HG03520 (cell line): ENCODE measurements at regions not wholly inside any gene's neighbourhood (a gene's known extent, or its start where the extent isn't known, plus 50 kb on each side); places are given as distances from the start of the nearest gene placed in this dataset.
A peak's percentile ranks its signal among the peaks of the same experiment; 100 is the strongest.

Source experiments
- ATAC-seq: cut with Tn5 transposase; IDR thresholded peaks from one replicate; pipeline ENCODE4 v1.9.1; 2021; ENCODE audit warnings: mild to moderate bottlenecking, moderate library complexity; ENCODE audit not compliant: unreplicated experiment

DNA sequence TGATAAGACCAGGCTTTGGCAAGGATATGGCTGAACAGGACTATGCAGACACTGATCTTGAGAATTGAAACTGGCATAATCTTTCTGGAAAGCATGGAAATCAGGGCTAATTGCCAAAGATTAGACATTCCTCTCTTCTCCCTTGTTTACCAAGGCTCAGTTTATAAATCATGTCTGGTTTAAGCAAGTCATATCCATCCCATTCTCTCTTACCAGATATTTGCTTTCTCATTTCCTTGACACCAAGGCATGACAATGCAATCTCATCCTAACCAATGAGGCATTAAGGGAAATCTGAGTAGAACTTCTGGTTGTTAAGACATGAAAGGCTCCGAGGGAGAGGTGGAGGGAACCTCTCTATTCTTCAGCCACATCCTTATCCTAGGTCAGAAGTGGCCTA lies 110.3 kb upstream of the CEP85L start:
- ATAC-seq = no peak

DNA sequence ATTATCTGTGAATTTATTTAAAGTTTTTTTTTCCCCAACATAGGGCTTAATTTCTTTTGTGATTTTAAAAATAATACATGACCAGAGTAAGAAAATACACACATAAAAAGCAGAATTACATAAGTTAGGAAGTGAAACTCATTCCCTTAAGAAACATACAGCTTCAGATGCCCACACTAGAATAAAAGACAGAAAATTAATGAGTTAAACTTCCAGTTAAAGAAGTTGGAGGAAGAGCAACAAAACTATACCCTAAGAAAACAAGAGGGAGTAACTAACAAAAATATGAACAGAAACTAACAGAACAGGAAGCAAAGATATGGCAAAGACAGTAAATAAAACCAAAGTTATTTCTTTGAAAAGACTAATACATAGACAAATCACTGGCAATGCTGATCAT lies 107.6 kb upstream of the CEP85L start:
- no peak for ATAC-seq

- no peak for ATAC-seq
These were observed 104.7 kb upstream of the CEP85L start for GRCh38 chr6:118755941-118756646.

DNA sequence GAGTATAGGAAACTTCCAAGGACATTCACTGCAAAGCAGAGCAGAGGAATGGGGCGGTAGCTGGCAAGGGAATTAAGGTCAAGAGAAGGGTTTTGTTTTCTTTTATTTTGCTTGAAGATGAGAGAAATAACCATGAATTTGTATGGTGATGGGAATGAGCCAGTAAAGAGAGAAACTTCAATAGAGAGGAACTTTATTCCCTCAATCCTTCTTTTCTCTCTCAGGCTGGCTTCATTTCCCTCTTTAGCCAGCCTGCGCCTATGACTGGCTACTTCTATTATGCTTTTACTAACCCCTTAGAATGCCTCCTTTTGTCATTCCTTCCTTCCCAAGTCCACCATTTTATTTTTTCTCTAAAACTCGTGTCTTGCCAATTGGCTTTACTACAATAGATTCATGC lies 101.4 kb upstream of the CEP85L start:
- no peak for ATAC-seq

DNA sequence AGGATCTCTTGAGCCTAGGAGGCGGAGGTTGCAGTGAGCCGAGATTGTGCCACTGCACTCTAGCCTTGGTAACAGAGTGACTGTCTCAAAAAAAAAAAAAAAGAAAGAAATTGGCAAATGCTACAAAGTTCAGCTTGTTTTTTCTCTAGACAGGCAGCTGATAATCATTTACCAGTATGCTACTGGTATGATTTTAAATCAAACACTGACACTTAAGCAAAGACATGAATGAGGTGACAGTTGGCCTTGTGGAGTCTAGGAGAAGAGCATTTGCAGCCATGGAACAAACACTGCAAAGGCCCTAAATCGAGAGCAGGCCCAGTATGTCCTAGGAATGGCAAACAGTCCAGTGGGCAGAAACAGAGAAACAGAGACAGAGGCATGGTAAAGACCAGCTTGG lies 99.7 kb upstream of the CEP85L start:
- ATAC-seq = no peak

DNA sequence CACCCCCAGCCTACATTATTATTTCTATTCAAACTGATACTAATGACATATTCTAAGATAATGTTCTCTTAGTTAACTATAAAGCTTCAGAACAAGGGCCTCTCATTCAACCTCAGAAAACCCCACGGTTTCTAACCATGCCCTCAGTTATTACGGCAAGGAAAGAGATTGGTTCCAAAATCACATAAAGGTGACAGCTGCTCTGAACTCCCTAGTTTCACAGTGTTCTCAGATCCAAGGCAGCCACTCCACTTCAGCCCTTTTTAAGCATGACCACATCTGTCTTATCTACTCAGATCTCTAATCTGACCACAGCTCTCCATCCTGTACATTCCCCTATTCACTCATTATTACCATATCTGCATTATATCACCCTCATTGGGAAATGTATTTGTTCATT lies 98.8 kb upstream of the CEP85L start:
- ATAC-seq = no peak

GRCh38 chr6:118748311-118749062 lies 97.1 kb upstream of the CEP85L start:
- ATAC-seq = no peak

DNA sequence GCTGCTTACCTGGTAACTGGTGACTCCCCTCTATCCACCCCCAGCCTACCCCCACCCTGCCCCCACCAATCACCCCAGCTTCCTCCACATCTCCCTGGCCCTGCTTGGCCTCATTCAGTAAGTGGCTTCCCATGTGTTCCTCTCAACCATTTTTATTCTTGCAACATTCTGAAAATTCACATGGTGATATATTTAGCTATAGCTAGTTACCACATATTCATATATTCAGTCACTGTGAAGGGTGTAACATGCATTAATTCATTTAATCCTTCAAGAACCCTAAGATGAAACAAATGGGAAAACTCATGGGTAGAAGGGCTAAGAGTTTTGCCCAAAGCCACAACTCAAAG lies 95.4 kb upstream of the CEP85L start:
- no peak for ATAC-seq

DNA sequence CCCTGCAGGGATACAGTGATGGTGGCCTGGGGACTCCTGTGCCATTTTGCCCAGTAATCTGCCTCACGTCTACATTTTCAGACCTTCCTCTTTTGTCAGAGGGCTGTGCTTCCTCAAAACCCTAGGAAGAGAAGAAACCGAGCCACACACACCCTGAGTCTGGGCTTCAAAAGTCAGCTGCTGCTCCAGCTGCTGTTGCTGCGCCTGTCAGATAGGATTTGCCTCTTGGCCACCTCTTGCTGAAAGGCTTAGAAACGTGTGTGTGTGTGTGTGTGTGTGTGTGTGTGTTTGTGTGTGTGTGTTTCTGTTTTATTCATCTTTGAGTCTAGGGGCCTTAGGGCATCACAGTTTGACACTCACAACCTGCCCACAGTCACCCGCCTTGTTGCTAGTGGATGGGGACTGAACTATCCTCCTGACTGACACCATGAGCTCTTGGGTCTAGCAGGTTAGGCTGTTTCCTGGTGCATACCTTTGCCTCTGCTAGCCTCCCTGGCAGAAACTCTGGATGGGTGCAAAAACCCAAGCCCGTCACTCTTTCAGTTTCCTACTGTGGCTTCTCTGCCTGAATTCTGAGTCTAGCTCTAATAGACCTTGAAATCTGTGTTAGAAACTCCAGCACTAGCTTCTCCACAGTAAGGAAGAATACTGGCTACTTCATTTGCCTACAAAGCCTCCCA lies 94.9 kb upstream of the CEP85L start:
- no peak for ATAC-seq

DNA sequence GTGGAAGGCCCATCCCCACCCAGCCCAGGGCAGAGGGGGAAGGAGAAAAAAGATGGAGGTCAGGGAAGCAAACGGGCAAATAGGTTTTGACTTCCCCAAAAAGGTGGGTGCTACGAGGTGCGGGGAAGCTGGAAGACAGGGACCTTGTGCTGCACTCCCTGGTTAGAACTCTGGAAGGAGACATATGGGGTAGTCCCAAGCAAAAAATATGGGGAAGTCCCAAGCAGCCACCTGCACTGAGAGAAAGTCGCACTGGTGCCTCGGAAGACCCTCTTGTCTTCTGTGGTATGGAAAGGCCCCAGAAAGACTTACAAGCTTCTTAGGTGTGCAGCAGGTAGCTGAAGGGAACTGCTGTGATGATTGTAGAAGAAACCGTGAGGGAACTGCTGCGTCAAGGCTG lies 93.8 kb upstream of the CEP85L start:
- no peak for ATAC-seq

GRCh38 chr6:118744261-118744941 lies 93.0 kb upstream of the CEP85L start:
- ATAC-seq = no peak

GRCh38 chr6:118743746-118744145 lies 92.4 kb upstream of the CEP85L start:
- no peak for ATAC-seq

DNA sequence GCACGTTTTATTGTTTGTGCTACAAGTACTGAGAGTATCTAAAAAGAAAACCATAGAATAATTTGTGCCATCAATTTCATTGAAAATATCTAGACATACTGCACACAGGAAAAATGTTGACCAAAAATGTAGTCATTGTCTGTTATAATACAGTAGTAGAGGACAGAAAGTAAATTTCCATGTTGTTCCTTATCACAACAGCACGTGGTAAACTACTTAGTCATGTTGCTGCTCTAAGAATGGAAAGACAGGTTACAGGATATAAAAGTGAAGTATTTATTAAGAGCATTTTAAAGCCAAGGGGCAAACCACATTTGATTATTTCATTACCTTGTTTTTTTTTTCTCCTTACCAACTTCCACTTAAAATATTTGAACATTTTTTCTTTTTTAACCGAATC lies 89.0 kb upstream of the CEP85L start:
- no peak for ATAC-seq

- no peak for ATAC-seq
These were observed 88.4 kb upstream of the CEP85L start for GRCh38 chr6:118739696-118740353.

GRCh38 chr6:118736440-118736839 lies 85.0 kb upstream of the CEP85L start:
- no peak for ATAC-seq

DNA sequence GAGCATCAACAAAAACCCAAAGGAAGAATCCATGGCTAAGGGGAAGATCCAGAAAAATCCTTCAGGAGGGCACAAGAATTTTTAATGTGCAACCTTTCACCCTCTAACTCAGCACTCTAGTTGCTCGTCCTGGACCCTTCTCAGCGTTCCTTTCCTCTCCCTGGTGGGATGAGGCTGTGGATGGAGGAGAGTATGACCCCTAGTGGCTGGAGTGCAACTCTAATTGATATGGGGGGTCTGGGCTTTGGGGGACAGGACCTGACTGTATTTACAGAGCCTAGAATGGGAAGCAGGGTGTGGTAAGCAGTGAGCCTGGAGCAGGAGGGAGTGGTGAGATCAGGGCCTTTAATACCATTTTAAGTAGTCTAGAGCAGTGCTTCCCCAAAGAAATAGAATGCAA lies 83.9 kb upstream of the CEP85L start:
- no peak for ATAC-seq

DNA sequence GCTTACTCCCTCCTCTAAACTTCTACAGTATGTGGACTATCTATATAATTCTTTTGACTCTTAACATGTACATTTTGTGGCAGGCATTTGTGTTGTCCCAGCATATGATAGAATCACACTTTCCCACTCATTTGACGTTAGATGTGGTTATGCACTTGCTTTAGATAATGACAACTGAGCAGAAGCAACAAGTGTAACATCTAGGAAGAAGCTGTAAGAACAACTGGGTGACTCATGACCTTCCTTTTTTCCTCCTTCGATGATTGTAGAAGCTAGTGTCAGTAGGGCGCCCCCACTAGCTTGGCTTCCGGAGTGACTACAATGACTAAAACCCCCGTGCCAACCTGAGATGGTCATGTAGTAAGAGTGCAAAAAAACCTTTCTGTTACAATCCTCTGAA lies 74.6 kb upstream of the CEP85L start:
- no peak for ATAC-seq

DNA sequence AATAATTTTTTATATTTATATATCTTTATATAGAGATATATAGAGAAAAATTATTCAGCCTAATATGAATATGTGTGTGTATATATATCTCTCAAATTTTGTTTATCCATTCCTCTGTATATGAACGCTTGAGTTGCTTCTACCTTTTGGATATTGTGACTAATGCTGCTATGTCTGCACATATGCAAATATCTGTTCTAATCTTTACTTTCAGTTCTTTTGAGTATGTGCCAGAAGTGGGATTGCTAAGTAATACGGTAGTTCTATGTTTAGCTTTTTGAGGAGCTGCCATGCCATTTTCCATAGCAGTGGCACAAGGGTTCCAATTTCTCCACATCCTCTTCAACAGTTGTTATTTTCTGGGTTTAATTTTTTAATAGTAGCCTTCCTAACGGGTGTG lies 72.8 kb upstream of the CEP85L start:
- peak; percentile 94 for ATAC-seq

GRCh38 chr6:118722829-118723813 lies 71.7 kb upstream of the CEP85L start:
- ATAC-seq = no peak

GRCh38 chr6:118720125-118720473 lies 68.7 kb upstream of the CEP85L start:
- ATAC-seq = no peak
